WTC11 (cell line): ENCODE measurements at regions not wholly inside any gene's neighbourhood (a gene's known extent, or its start where the extent isn't known, plus 50 kb on each side); places are given as distances from the start of the nearest gene placed in this dataset.

Source experiments
- ATAC-seq: fragments of 200-7000 bp; cut with Tn5 transposase; 2 replicates; pipeline ENCODE4 v1.10.0; 2021; ENCODE audit warnings: mild to moderate bottlenecking, moderate library complexity
- CTCF ChIA-PET: fragments of 300-600 bp; sonication (Branson Sonifier 250); formaldehyde crosslinking; loops from one replicate; lab custom pipeline; 2021; ENCODE audit warnings: antibody characterized with exemption; lab: Charles Lee
- POLR2A ChIA-PET: fragments of 350-600 bp; sonication (Branson Sonifier 250); formaldehyde crosslinking; loops from one replicate; lab custom pipeline; 2021; ENCODE audit warnings: antibody characterized with exemption; lab: Charles Lee
- DNase-seq: peaks from one replicate; pipeline ENCODE4 v3.0.0; 2021; ENCODE audit warnings: low spot score
- H3K27ac Mint-ChIP-seq: 2 replicates; pipeline ENCODE4 v1.8.0; 2021; ENCODE audit warnings: mixed read lengths
- H3K27me3 Mint-ChIP-seq: 2 replicates; pipeline ENCODE4 v1.8.0; 2021; ENCODE audit warnings: low read depth, mild to moderate bottlenecking, moderate library complexity, mixed read lengths
- H3K36me3 Mint-ChIP-seq: 2 replicates; pipeline ENCODE4 v1.8.0; 2021; ENCODE audit warnings: mixed read lengths
- H3K4me1 Mint-ChIP-seq: 2 replicates; pipeline ENCODE4 v1.8.0; 2022; ENCODE audit warnings: mixed read lengths
- H3K4me3 Mint-ChIP-seq: 2 replicates; pipeline ENCODE4 v1.8.0; 2021; ENCODE audit warnings: mild to moderate bottlenecking, moderate library complexity, mixed read lengths
- H3K9me3 Mint-ChIP-seq: 2 replicates; pipeline ENCODE4 v1.8.0; 2021; ENCODE audit warnings: mixed read lengths
- AR ChIP-seq: fragments of 250-450 bp; sonication (Bioruptor Pico); IDR thresholded peaks from 2 replicates; pipeline ENCODE4 v1.9.0; 2021; ENCODE audit warnings: mild to moderate bottlenecking
- ARID4B ChIP-seq: sonication (generic); formaldehyde crosslinking; IDR thresholded peaks from 2 replicates; pipeline ENCODE4 v1.8.0; 2023; ENCODE audit warnings: missing genetic modification reagents, mild to moderate bottlenecking, borderline replicate concordance
- ATF3 ChIP-seq: sonication (generic); formaldehyde crosslinking; conservative IDR thresholded peaks from 2 replicates; pipeline ENCODE4 v1.8.1; 2022; ENCODE audit warnings: mild to moderate bottlenecking, missing genetic modification reagents
- CBFB ChIP-seq: sonication (generic); formaldehyde crosslinking; IDR thresholded peaks from 2 replicates; pipeline ENCODE4 v1.8.1; 2022; ENCODE audit warnings: mild to moderate bottlenecking, low read depth, missing genetic modification reagents
- E2F5 ChIP-seq: sonication (generic); formaldehyde crosslinking; IDR thresholded peaks from 2 replicates; pipeline ENCODE4 v1.8.1; 2022; ENCODE audit warnings: mild to moderate bottlenecking, moderate library complexity, missing genetic modification reagents
- ELF4 ChIP-seq: sonication (generic); formaldehyde crosslinking; IDR thresholded peaks from 2 replicates; pipeline ENCODE4 v1.8.1; 2022; ENCODE audit warnings: low read depth, mild to moderate bottlenecking, moderate library complexity, missing genetic modification reagents
- FOXP4 ChIP-seq: sonication (generic); formaldehyde crosslinking; IDR thresholded peaks from 2 replicates; pipeline ENCODE4 v1.8.0; 2022; ENCODE audit warnings: mild to moderate bottlenecking, missing genetic modification reagents
- IRF2 ChIP-seq: sonication (generic); formaldehyde crosslinking; IDR thresholded peaks from 2 replicates; pipeline ENCODE4 v1.8.0; 2022; ENCODE audit warnings: low read depth, missing genetic modification reagents, borderline replicate concordance
- JAZF1 ChIP-seq: fragments of 250-450 bp; sonication (Bioruptor Pico); IDR thresholded peaks from 2 replicates; pipeline ENCODE4 v1.9.0; 2021; ENCODE audit warnings: moderate library complexity, mild to moderate bottlenecking, inconsistent platforms
- NR1H2 ChIP-seq: sonication (generic); formaldehyde crosslinking; IDR thresholded peaks from 2 replicates; pipeline ENCODE4 v1.9.0; 2021; ENCODE audit warnings: mild to moderate bottlenecking, moderate library complexity, missing genetic modification reagents
- SMAD4 ChIP-seq: sonication (generic); formaldehyde crosslinking; IDR thresholded peaks from 2 replicates; pipeline ENCODE4 v1.8.0; 2022; ENCODE audit warnings: mild to moderate bottlenecking, missing genetic modification reagents
- SP1 ChIP-seq: sonication (generic); formaldehyde crosslinking; conservative IDR thresholded peaks from 2 replicates; pipeline ENCODE4 v1.8.1; 2022; ENCODE audit warnings: missing genetic modification reagents
- ZBTB21 ChIP-seq: sonication (generic); formaldehyde crosslinking; IDR thresholded peaks from 2 replicates; pipeline ENCODE4 v1.8.1; 2023; ENCODE audit warnings: mild to moderate bottlenecking, missing genetic modification reagents, borderline replicate concordance
- ZNF219 ChIP-seq: sonication (generic); formaldehyde crosslinking; IDR thresholded peaks from 2 replicates; pipeline ENCODE4 v1.8.0; 2023; ENCODE audit warnings: missing genetic modification reagents, mild to moderate bottlenecking, borderline replicate concordance

GRCh38 chr1:188706742-188707141 is 1770.9 kb downstream of the BRINP3 start (continued):
- TF ChIP-seq FOXP4 (no peak), E2F5 (CRISPR knock-in tag) (no peak), ARID4B (CRISPR knock-in tag) (no peak), ZNF219 (CRISPR knock-in tag) (no peak), IRF2 (CRISPR knock-in tag) (no peak)
- TF ChIP-seq, all 79 proteins: peak for 0

- H3K4me1 Mint-ChIP-seq, result no peaks in the 10 kb centered on the region
- no peaks in the 10 kb centered on the region for H3K9me3 Mint-ChIP-seq
- ChIA-PET POLR2A (no interaction called here), CTCF (no interaction called here)
- ATAC-seq (no peak), DNase-seq (no peak)
- TF ChIP-seq AR (CRISPR knock-in tag), result no peak
- TF ChIP-seq SMAD4, result no peak
- no peak for TF ChIP-seq CBFB (CRISPR knock-in tag)
- TF ChIP-seq NR1H2 (CRISPR knock-in tag), result no peak
- TF ChIP-seq JAZF1 (CRISPR knock-in tag), result no peak
- H3K36me3 Mint-ChIP-seq, result no peaks in the 10 kb centered on the region
- H3K4me3 Mint-ChIP-seq, result no peak overlapping the region
- no peaks in the 10 kb centered on the region for H3K27me3 Mint-ChIP-seq
- no peak overlapping the region for H3K27ac Mint-ChIP-seq
These were observed 1768.7 kb downstream of the BRINP3 start for GRCh38 chr1:188708795-188709535.

- no peaks in the 10 kb centered on the region for H3K4me1 Mint-ChIP-seq
- H3K9me3 Mint-ChIP-seq, result no peaks in the 10 kb centered on the region
- CTCF ChIA-PET, result no interaction called here
- H3K4me3 Mint-ChIP-seq, result no peak overlapping the region
- DNase-seq (no peak), ATAC-seq (peak; percentile 76)
- no peak overlapping the region for H3K27ac Mint-ChIP-seq
- H3K27me3 Mint-ChIP-seq, result no peaks in the 10 kb centered on the region
- POLR2A ChIA-PET, result no interaction called here
- no peaks in the 10 kb centered on the region for H3K36me3 Mint-ChIP-seq
- TF ChIP-seq IRF2 (CRISPR knock-in tag) (no peak), ELF4 (no peak), ZBTB21 (CRISPR knock-in tag) (no peak), ATF3 (no peak), SP1 (CRISPR knock-in tag) (no peak), FOXP4 (no peak)
These were observed 1762.1 kb downstream of the BRINP3 start for GRCh38 chr1:188715566-188715965.
